Stimulated activated effector memory CD8-positive, alpha-beta T cell treated with anti-CD3 and anti-CD28 coated beads, Interleukin-12 subunit alpha, Interleukin-12 subunit beta, amount 100 ng/mL, for 72 hours (primary cell): ENCODE measurements at regions not wholly inside any gene's neighbourhood (a gene's known extent, or its start where the extent isn't known, plus 50 kb on each side); places are given as distances from the start of the nearest gene placed in this dataset.
"Not testable (repeated sequence)": the region's sequence is repeated elsewhere in the genome, so short reads cannot be mapped to it uniquely, and the experiment has no call there.

ENCODE experiments used
- ATAC-seq: fragments of 150-1000 bp; cut with Tn5 transposase; 2 replicates; pipeline ENCODE4 v1.10.0; 2021
- DNase-seq, 2 donors: peaks; one replicate each; pipeline ENCODE4 v3.0.0; 2021 to 2022; ENCODE audit warnings: low spot score in 2 of 2
- H3K27ac Mint-ChIP-seq: one replicate; pipeline ENCODE4 v1.8.0; 2022; ENCODE audit warnings: mild to moderate bottlenecking, mixed read lengths
- H3K36me3 Mint-ChIP-seq: one replicate; pipeline ENCODE4 v1.8.0; 2022; ENCODE audit warnings: mild to moderate bottlenecking, mixed read lengths
- H3K4me1 Mint-ChIP-seq: one replicate; pipeline ENCODE4 v1.8.0; 2022; ENCODE audit warnings: mixed read lengths
- H3K4me3 Mint-ChIP-seq: one replicate; pipeline ENCODE4 v1.8.0; 2022; ENCODE audit warnings: mild to moderate bottlenecking, mixed read lengths
- H3K9me3 Mint-ChIP-seq: one replicate; pipeline ENCODE4 v1.8.0; 2022; ENCODE audit warnings: mixed read lengths

- Mint-ChIP-seq H3K36me3 (no peaks in the 10 kb centered on the region), H3K4me3 (no peak overlapping the region), H3K27ac (no peak overlapping the region), H3K4me1 (no peaks in the 10 kb centered on the region), H3K9me3 (peaks cover 15% of the 10 kb centered on the region)
- DNase-seq = no peak
- ATAC-seq = peak; percentile 8
These were observed 185.1 kb upstream of the CNTNAP5 start for GRCh38 chr2:123840016-123840415.

GRCh38 chr2:123840574-123840973 is 184.5 kb upstream of the CNTNAP5 start:
- ATAC-seq = no peak
- no peaks in the 10 kb centered on the region for H3K4me1 Mint-ChIP-seq
- peaks cover 13% of the 10 kb centered on the region for H3K9me3 Mint-ChIP-seq

GRCh38 chr2:123851281-123851680 is 173.8 kb upstream of the CNTNAP5 start:
- ATAC-seq = no peak
- Mint-ChIP-seq H3K4me3 (no peak overlapping the region), H3K27ac (no peak overlapping the region), H3K36me3 (no peaks in the 10 kb centered on the region), H3K9me3 (peaks cover 27% of the 10 kb centered on the region), H3K4me1 (no peaks in the 10 kb centered on the region)
- DNase-seq = no peak

More at GRCh38 chr2:123840574-123840973, 184.5 kb upstream of the CNTNAP5 start:
- H3K4me3 Mint-ChIP-seq = no peak overlapping the region
- no peak for DNase-seq
- no peak overlapping the region for H3K27ac Mint-ChIP-seq
- H3K36me3 Mint-ChIP-seq = no peaks in the 10 kb centered on the region

GRCh38 chr2:123853161-123853560 is 171.9 kb upstream of the CNTNAP5 start:
- DNase-seq (no peak), ATAC-seq (no peak)
- no peaks in the 10 kb centered on the region for H3K4me1 Mint-ChIP-seq
- peaks cover 35% of the 10 kb centered on the region for H3K9me3 Mint-ChIP-seq
- no peaks in the 10 kb centered on the region for H3K36me3 Mint-ChIP-seq
- H3K27ac Mint-ChIP-seq = no peak overlapping the region
- H3K4me3 Mint-ChIP-seq = no peak overlapping the region

GRCh38 chr2:123859031-123859430 is 166.1 kb upstream of the CNTNAP5 start:
- H3K9me3 Mint-ChIP-seq = peaks cover 25% of the 10 kb centered on the region
- not testable (repeated sequence) for DNase-seq, H3K27ac Mint-ChIP-seq, ATAC-seq, H3K4me3 Mint-ChIP-seq, H3K36me3 Mint-ChIP-seq, H3K4me1 Mint-ChIP-seq

- ATAC-seq (no peak), DNase-seq (no peak)
- no peak overlapping the region for H3K4me3 Mint-ChIP-seq
- peaks cover 7% of the 10 kb centered on the region for H3K9me3 Mint-ChIP-seq
- no peaks in the 10 kb centered on the region for H3K4me1 Mint-ChIP-seq
- no peak overlapping the region for H3K27ac Mint-ChIP-seq
- no peaks in the 10 kb centered on the region for H3K36me3 Mint-ChIP-seq
These were observed 160.7 kb upstream of the CNTNAP5 start for GRCh38 chr2:123864416-123864815.

GRCh38 chr2:123870206-123870880 is 154.7 kb upstream of the CNTNAP5 start:
- Mint-ChIP-seq H3K9me3 (peaks cover 15% of the 10 kb centered on the region), H3K4me3 (no peak overlapping the region), H3K27ac (no peak overlapping the region), H3K4me1 (no peaks in the 10 kb centered on the region), H3K36me3 (no peaks in the 10 kb centered on the region)
- ATAC-seq = no peak
- DNase-seq = no peak

- no peak overlapping the region for H3K4me3 Mint-ChIP-seq
- no peak for DNase-seq
- no peaks in the 10 kb centered on the region for H3K36me3 Mint-ChIP-seq
These were observed 154.2 kb upstream of the CNTNAP5 start for GRCh38 chr2:123870881-123871276.

GRCh38 chr2:123890148-123890547 is 134.9 kb upstream of the CNTNAP5 start:
- ATAC-seq = no peak
- Mint-ChIP-seq H3K27ac (no peak overlapping the region), H3K4me1 (no peaks in the 10 kb centered on the region), H3K36me3 (no peaks in the 10 kb centered on the region), H3K4me3 (no peak overlapping the region), H3K9me3 (peaks cover 44% of the 10 kb centered on the region)
- DNase-seq = no peak

More at GRCh38 chr2:123870881-123871276, 154.2 kb upstream of the CNTNAP5 start:
- no peak for ATAC-seq
- H3K27ac Mint-ChIP-seq = no peak overlapping the region
- H3K4me1 Mint-ChIP-seq = no peaks in the 10 kb centered on the region
- H3K9me3 Mint-ChIP-seq = peaks cover 18% of the 10 kb centered on the region

- peaks cover 41% of the 10 kb centered on the region for H3K9me3 Mint-ChIP-seq
- no peak overlapping the region for H3K27ac Mint-ChIP-seq
- ATAC-seq = no peak
- DNase-seq = no peak
- no peaks in the 10 kb centered on the region for H3K36me3 Mint-ChIP-seq
- no peaks in the 10 kb centered on the region for H3K4me1 Mint-ChIP-seq
- H3K4me3 Mint-ChIP-seq = no peak overlapping the region
These were observed 130.9 kb upstream of the CNTNAP5 start for GRCh38 chr2:123894167-123894566.

GRCh38 chr2:123895651-123896050 is 129.4 kb upstream of the CNTNAP5 start:
- DNase-seq (no peak), ATAC-seq (no peak)
- Mint-ChIP-seq H3K9me3 (peaks cover 41% of the 10 kb centered on the region), H3K27ac (no peak overlapping the region), H3K36me3 (no peaks in the 10 kb centered on the region), H3K4me3 (no peak overlapping the region), H3K4me1 (no peaks in the 10 kb centered on the region)

- DNase-seq = no peak
- Mint-ChIP-seq H3K36me3 (no peaks in the 10 kb centered on the region), H3K4me1 (no peaks in the 10 kb centered on the region), H3K27ac (no peak overlapping the region), H3K9me3 (peaks cover 28% of the 10 kb centered on the region), H3K4me3 (no peak overlapping the region)
- ATAC-seq = no peak
These were observed 123.8 kb upstream of the CNTNAP5 start for GRCh38 chr2:123901256-123901655.

- DNase-seq (no peak), ATAC-seq (no peak)
- no peak overlapping the region for H3K4me3 Mint-ChIP-seq
- no peaks in the 10 kb centered on the region for H3K4me1 Mint-ChIP-seq
- H3K9me3 Mint-ChIP-seq = peaks cover 24% of the 10 kb centered on the region
- no peaks in the 10 kb centered on the region for H3K36me3 Mint-ChIP-seq
- no peak overlapping the region for H3K27ac Mint-ChIP-seq
These were observed 118.7 kb upstream of the CNTNAP5 start for GRCh38 chr2:123906361-123906760.

- H3K9me3 Mint-ChIP-seq = peaks cover 26% of the 10 kb centered on the region
- no peak overlapping the region for H3K4me3 Mint-ChIP-seq
- H3K4me1 Mint-ChIP-seq = no peaks in the 10 kb centered on the region
- H3K36me3 Mint-ChIP-seq = no peaks in the 10 kb centered on the region
- H3K27ac Mint-ChIP-seq = no peak overlapping the region
- DNase-seq (no peak), ATAC-seq (no peak)
These were observed 116.6 kb upstream of the CNTNAP5 start for GRCh38 chr2:123908522-123908921.

- H3K4me3 Mint-ChIP-seq = no peak overlapping the region
- no peak overlapping the region for H3K27ac Mint-ChIP-seq
- H3K36me3 Mint-ChIP-seq = no peaks in the 10 kb centered on the region
- H3K4me1 Mint-ChIP-seq = no peaks in the 10 kb centered on the region
- H3K9me3 Mint-ChIP-seq = peaks cover 21% of the 10 kb centered on the region
- DNase-seq (no peak), ATAC-seq (no peak)
These were observed 112.9 kb upstream of the CNTNAP5 start for GRCh38 chr2:123912171-123912570.

- Mint-ChIP-seq H3K36me3 (no peaks in the 10 kb centered on the region), H3K9me3 (peaks cover 24% of the 10 kb centered on the region), H3K4me3 (no peak overlapping the region)
These were observed 111.8 kb upstream of the CNTNAP5 start for GRCh38 chr2:123913143-123913735.

More at GRCh38 chr2:123913143-123913735, 111.8 kb upstream of the CNTNAP5 start:
- no peak overlapping the region for H3K27ac Mint-ChIP-seq
- no peak for ATAC-seq
- no peaks in the 10 kb centered on the region for H3K4me1 Mint-ChIP-seq
- DNase-seq = no peak
